WI38 (cell line): ENCODE measurements at regions not wholly inside any gene's neighbourhood (a gene's known extent, or its start where the extent isn't known, plus 50 kb on each side); places are given as distances from the start of the nearest gene placed in this dataset.

Source experiments
- H3K4me3 ChIP-seq: 2 replicates; pipeline ENCODE4 v1.5.1; 2011; ENCODE audit warnings: low read depth, mild to moderate bottlenecking, control low read depth, low read length
- CTCF ChIP-seq: IDR thresholded peaks from 2 replicates; pipeline ENCODE4 v1.5.1; 2012; ENCODE audit warnings: low read depth, mild to moderate bottlenecking, control low read depth, low read length

GRCh38 chr4:128455480-128455879 is 167.9 kb upstream of the PGRMC2 start:
- TF ChIP-seq CTCF: no peak
- H3K4me3 ChIP-seq: no peak overlapping the region

GRCh38 chr4:128454881-128455280 is 167.3 kb upstream of the PGRMC2 start:
- H3K4me3 ChIP-seq: no peak overlapping the region

GRCh38 chr4:128454281-128454871 is 166.8 kb upstream of the PGRMC2 start:
- peak overlapping the region; percentile 19 for H3K4me3 ChIP-seq
- peak; percentile 71 for TF ChIP-seq CTCF

More at GRCh38 chr4:128454881-128455280, 167.3 kb upstream of the PGRMC2 start:
- no peak for TF ChIP-seq CTCF

- no peak overlapping the region for H3K4me3 ChIP-seq
- TF ChIP-seq CTCF: no peak
Observed at GRCh38 chr4:128452415-128452814, 164.8 kb upstream of the PGRMC2 start.

GRCh38 chr4:128451270-128451905 is 163.8 kb upstream of the PGRMC2 start:
- no peak overlapping the region for H3K4me3 ChIP-seq
- TF ChIP-seq CTCF: no peak

GRCh38 chr4:128450326-128451120 is 162.9 kb upstream of the PGRMC2 start:
- no peak overlapping the region for H3K4me3 ChIP-seq
- no peak for TF ChIP-seq CTCF

- no peak for TF ChIP-seq CTCF
- no peak overlapping the region for H3K4me3 ChIP-seq
Observed at GRCh38 chr4:128449251-128449650, 161.6 kb upstream of the PGRMC2 start.
